Liver (tissue), 8 donors: ENCODE measurements at regions not wholly inside any gene's neighbourhood (a gene's known extent, or its start where the extent isn't known, plus 50 kb on each side); places are given as distances from the start of the nearest gene placed in this dataset.

Experiments
- DNase-seq: peaks from one replicate; pipeline ENCODE4 v3.0.0-alpha.2; 2017; ENCODE audit warnings: low spot score
- H3K27ac ChIP-seq, 2 donors: one replicate each; pipeline ENCODE4 v1.7.0; 2013; ENCODE audit warnings: inconsistent platforms in 2 of 2, low read length in 2 of 2, control low read depth in 1 of 2, low read depth in 1 of 2, mild to moderate bottlenecking in 1 of 2
- H3K27me3 ChIP-seq, 4 donors: one replicate each; pipeline versions ENCODE4 v1.6.1 to v1.7.0; 2013; ENCODE audit warnings: low read length in 3 of 4, inconsistent platforms in 1 of 4, mild to moderate bottlenecking in 1 of 4, moderate library complexity in 1 of 4; ENCODE audit not compliant: control insufficient read depth in 4 of 4, insufficient read depth in 4 of 4
- H3K36me3 ChIP-seq, 4 donors: one replicate each; pipeline versions ENCODE4 v1.6.1 to v1.7.0; 2013; ENCODE audit warnings: low read length in 3 of 4, mild to moderate bottlenecking in 3 of 4, low read depth in 1 of 4, moderate library complexity in 1 of 4; ENCODE audit not compliant: control insufficient read depth in 4 of 4, insufficient read depth in 3 of 4
- H3K4me1 ChIP-seq, 4 donors: one replicate each; pipeline versions ENCODE4 v1.6.1 to v1.7.0; 2013; ENCODE audit warnings: low read length in 3 of 4, mild to moderate bottlenecking in 3 of 4, moderate library complexity in 1 of 4; ENCODE audit not compliant: control insufficient read depth in 4 of 4, insufficient read depth in 4 of 4
- H3K4me3 ChIP-seq, 3 donors: one replicate each; pipeline versions ENCODE4 v1.6.1 to v1.7.0; 2013; ENCODE audit warnings: low read length in 3 of 3, control low read depth in 1 of 3, low read depth in 1 of 3, mild to moderate bottlenecking in 1 of 3
- H3K9ac ChIP-seq, 2 donors: one replicate each; pipeline ENCODE4 v1.7.0; 2013; ENCODE audit warnings: low read length in 2 of 2, mild to moderate bottlenecking in 2 of 2, moderate library complexity in 2 of 2, control low read depth in 1 of 2, low read depth in 1 of 2
- H3K9me3 ChIP-seq, 4 donors: one replicate each; pipeline versions ENCODE4 v1.6.1 to v1.7.0; 2013; ENCODE audit warnings: low read length in 3 of 4; ENCODE audit not compliant: control insufficient read depth in 4 of 4
- ATF3 ChIP-seq: IDR thresholded peaks from 2 replicates; pipeline ENCODE4 v1.6.1; 2016; ENCODE audit warnings: antibody characterized with exemption
- CTCF ChIP-seq: fragments of 150-350 bp; IDR thresholded peaks from 2 replicates; pipeline ENCODE4 v1.5.1; 2017; ENCODE audit warnings: improper control_type of control experiment, low read depth, low read length; ENCODE audit not compliant: missing input control
- EGR1 ChIP-seq, 2 donors: IDR thresholded peaks; 2 replicates each; pipeline ENCODE4 v1.6.1; 2016 to 2018; ENCODE audit warnings: antibody characterized with exemption in 2 of 2, low read depth in 2 of 2
- FOXA1 ChIP-seq: IDR thresholded peaks from 2 replicates; pipeline ENCODE4 v1.6.1; 2016; ENCODE audit warnings: antibody characterized with exemption
- FOXA2 ChIP-seq: IDR thresholded peaks from 2 replicates; pipeline ENCODE4 v1.6.1; 2016; ENCODE audit warnings: antibody characterized with exemption
- GABPA ChIP-seq, 2 donors: IDR thresholded peaks in 1 of 2; conservative IDR thresholded peaks in 1 of 2; 2 replicates each; pipeline ENCODE4 v1.6.1; 2016; ENCODE audit warnings: antibody characterized with exemption in 2 of 2, mild to moderate bottlenecking in 1 of 2, moderate library complexity in 1 of 2
- HNF4A ChIP-seq, 2 donors: conservative IDR thresholded peaks; 2 replicates each; pipeline ENCODE4 v1.6.1; 2016; ENCODE audit warnings: antibody characterized with exemption in 2 of 2, mild to moderate bottlenecking in 2 of 2
- HNF4G ChIP-seq: IDR thresholded peaks from 2 replicates; pipeline ENCODE4 v1.6.1; 2016; ENCODE audit warnings: antibody characterized with exemption
- JUND ChIP-seq, 2 donors: IDR thresholded peaks; 2 replicates each; pipeline ENCODE4 v1.6.1; 2016; ENCODE audit warnings: antibody characterized with exemption in 2 of 2
- NR2F2 ChIP-seq: IDR thresholded peaks from 2 replicates; pipeline ENCODE4 v1.6.1; 2016; ENCODE audit warnings: antibody characterized with exemption
- RAD21 ChIP-seq, 2 donors: IDR thresholded peaks; 2 replicates each; pipeline ENCODE4 v1.6.1; 2016; ENCODE audit warnings: antibody characterized with exemption in 2 of 2, mild to moderate bottlenecking in 2 of 2
- RXRA ChIP-seq, 2 donors: IDR thresholded peaks; 2 replicates each; pipeline ENCODE4 v1.6.1; 2017 to 2018; ENCODE audit warnings: antibody characterized with exemption in 2 of 2, mild to moderate bottlenecking in 1 of 2
- SP1 ChIP-seq: IDR thresholded peaks from 2 replicates; pipeline ENCODE4 v1.6.1; 2018; ENCODE audit warnings: antibody characterized with exemption, mild to moderate bottlenecking
- YY1 ChIP-seq: IDR thresholded peaks from 2 replicates; pipeline ENCODE4 v1.6.1; 2016; ENCODE audit warnings: antibody characterized with exemption, mild to moderate bottlenecking
- WGBS: extraction: QIAGEN DNeasy Blood & Tissue Kit; methylation state at CpG from one replicate; pipeline ENCODE4 v1.1.7; 2013; 5-methylcytosine and 5-hydroxymethylcytosine counted together
- TF ChIP-seq, protein P1 (sequence below): IDR thresholded peaks from 2 replicates; pipeline ENCODE4 v1.6.1; 2016; ENCODE audit warnings: antibody characterized with exemption, mild to moderate bottlenecking
- TF ChIP-seq, protein P2 (sequence below): IDR thresholded peaks from 2 replicates; pipeline ENCODE4 v1.6.1; 2016; ENCODE audit warnings: antibody characterized with exemption
- TF ChIP-seq, protein P3 (sequence below): IDR thresholded peaks from 2 replicates; pipeline ENCODE4 v1.6.1; 2016; ENCODE audit warnings: antibody characterized with exemption
- donor health status: healthy.
- donor health status: healthy.
- donor health status: healthy.
- donor health status: healthy.
- donor health status: healthy.

- Histone ChIP-seq H3K4me1 (no peaks in the 10 kb centered on the region), H3K4me3 (no peak overlapping the region), H3K27me3 (no peaks in the 10 kb centered on the region), H3K36me3 (no peaks in the 10 kb centered on the region), H3K9me3 (peaks cover 0 to 3% (median 0%) of the 10 kb centered on the region in 4 donors), H3K9ac (no peak overlapping the region), H3K27ac (no peak overlapping the region)
- WGBS, result 46% methylated on average over 3 of the region's 3 CpGs
- DNase-seq, result no peak
- no peak for TF ChIP-seq CTCF
- no peak for TF ChIP-seq HNF4G
- TF ChIP-seq, protein P1, sequence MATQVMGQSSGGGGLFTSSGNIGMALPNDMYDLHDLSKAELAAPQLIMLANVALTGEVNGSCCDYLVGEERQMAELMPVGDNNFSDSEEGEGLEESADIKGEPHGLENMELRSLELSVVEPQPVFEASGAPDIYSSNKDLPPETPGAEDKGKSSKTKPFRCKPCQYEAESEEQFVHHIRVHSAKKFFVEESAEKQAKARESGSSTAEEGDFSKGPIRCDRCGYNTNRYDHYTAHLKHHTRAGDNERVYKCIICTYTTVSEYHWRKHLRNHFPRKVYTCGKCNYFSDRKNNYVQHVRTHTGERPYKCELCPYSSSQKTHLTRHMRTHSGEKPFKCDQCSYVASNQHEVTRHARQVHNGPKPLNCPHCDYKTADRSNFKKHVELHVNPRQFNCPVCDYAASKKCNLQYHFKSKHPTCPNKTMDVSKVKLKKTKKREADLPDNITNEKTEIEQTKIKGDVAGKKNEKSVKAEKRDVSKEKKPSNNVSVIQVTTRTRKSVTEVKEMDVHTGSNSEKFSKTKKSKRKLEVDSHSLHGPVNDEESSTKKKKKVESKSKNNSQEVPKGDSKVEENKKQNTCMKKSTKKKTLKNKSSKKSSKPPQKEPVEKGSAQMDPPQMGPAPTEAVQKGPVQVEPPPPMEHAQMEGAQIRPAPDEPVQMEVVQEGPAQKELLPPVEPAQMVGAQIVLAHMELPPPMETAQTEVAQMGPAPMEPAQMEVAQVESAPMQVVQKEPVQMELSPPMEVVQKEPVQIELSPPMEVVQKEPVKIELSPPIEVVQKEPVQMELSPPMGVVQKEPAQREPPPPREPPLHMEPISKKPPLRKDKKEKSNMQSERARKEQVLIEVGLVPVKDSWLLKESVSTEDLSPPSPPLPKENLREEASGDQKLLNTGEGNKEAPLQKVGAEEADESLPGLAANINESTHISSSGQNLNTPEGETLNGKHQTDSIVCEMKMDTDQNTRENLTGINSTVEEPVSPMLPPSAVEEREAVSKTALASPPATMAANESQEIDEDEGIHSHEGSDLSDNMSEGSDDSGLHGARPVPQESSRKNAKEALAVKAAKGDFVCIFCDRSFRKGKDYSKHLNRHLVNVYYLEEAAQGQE, result no peak
- TF ChIP-seq YY1, result no peak
- TF ChIP-seq RAD21 (IDR thresholded peaks at IDR 0.05), result no peak
- TF ChIP-seq JUND (IDR thresholded peaks at IDR 0.05), result no peak
- no peak for TF ChIP-seq SP1
- TF ChIP-seq ATF3, result no peak
- no peak for TF ChIP-seq NR2F2
- TF ChIP-seq HNF4A (conservative IDR thresholded peaks at IDR 0.05), result no peak
- TF ChIP-seq GABPA (IDR thresholded peaks at IDR 0.05 in 1 of 2, conservative IDR thresholded peaks at IDR 0.05 in 1 of 2), result no peak
- TF ChIP-seq, protein P2, sequence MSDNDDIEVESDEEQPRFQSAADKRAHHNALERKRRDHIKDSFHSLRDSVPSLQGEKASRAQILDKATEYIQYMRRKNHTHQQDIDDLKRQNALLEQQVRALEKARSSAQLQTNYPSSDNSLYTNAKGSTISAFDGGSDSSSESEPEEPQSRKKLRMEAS, result no peak
- TF ChIP-seq FOXA1, result no peak
- TF ChIP-seq, protein P3, sequence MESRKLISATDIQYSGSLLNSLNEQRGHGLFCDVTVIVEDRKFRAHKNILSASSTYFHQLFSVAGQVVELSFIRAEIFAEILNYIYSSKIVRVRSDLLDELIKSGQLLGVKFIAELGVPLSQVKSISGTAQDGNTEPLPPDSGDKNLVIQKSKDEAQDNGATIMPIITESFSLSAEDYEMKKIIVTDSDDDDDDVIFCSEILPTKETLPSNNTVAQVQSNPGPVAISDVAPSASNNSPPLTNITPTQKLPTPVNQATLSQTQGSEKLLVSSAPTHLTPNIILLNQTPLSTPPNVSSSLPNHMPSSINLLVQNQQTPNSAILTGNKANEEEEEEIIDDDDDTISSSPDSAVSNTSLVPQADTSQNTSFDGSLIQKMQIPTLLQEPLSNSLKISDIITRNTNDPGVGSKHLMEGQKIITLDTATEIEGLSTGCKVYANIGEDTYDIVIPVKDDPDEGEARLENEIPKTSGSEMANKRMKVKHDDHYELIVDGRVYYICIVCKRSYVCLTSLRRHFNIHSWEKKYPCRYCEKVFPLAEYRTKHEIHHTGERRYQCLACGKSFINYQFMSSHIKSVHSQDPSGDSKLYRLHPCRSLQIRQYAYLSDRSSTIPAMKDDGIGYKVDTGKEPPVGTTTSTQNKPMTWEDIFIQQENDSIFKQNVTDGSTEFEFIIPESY, result no peak
- no peak for TF ChIP-seq RXRA (IDR thresholded peaks at IDR 0.05)
These were observed 297.4 kb downstream of the CALCRL start for GRCh38 chr2:187150670-187151069.

DNA sequence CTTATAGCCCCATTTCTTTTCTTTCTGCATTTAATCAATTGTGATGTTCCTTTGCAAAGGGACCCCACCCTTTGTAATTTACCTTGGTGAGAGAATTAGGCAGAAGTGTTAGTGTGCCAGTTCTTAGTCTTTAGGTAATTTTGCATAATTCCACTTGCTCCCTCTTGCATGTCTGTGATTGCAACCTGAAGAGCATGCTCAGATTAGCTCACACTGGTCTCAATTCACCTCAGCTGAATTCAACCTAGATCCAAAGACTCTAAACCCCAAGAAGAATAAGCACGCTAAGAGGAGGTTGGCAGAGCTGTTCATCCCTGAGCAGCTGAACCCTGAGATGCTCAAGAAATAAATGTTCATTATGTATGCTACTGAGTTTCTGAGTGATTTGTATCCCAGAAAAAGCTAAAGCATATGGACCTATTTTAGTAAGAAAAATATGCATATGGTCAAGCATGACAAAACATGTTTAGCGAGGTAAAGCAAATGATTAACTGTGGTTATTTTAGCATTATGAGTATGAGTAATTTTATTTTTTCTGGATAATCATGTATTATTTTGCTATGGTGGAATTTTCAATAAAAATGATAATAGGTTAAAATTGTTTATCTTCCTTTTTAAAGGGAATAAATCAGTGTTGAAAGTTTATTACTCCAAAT, 299.2 kb upstream of the ZSWIM2 start:
- Histone ChIP-seq H3K9ac (no peak overlapping the region), H3K4me3 (no peak overlapping the region), H3K4me1 (no peaks in the 10 kb centered on the region), H3K27ac (no peak overlapping the region), H3K36me3 (no peaks in the 10 kb centered on the region), H3K27me3 (no peaks in the 10 kb centered on the region), H3K9me3 (no peaks in the 10 kb centered on the region)
- DNase-seq, result no peak
- no peak for TF ChIP-seq HNF4G
- TF ChIP-seq EGR1 (IDR thresholded peaks at IDR 0.05; ENCODE audit: low read depth in 2 of 2), result no peak
- TF ChIP-seq, protein P1, result no peak
- TF ChIP-seq HNF4A (conservative IDR thresholded peaks at IDR 0.05), result no peak
- no peak for TF ChIP-seq JUND (IDR thresholded peaks at IDR 0.05)
- TF ChIP-seq FOXA1, result no peak
- TF ChIP-seq YY1, result no peak
- TF ChIP-seq, protein P2, result no peak
- TF ChIP-seq FOXA2, result no peak
- TF ChIP-seq, protein P3, result no peak
- TF ChIP-seq GABPA (IDR thresholded peaks at IDR 0.05 in 1 of 2, conservative IDR thresholded peaks at IDR 0.05 in 1 of 2), result no peak
- 86% methylated on average over 2 of the region's 2 CpGs for WGBS
